Transverse colon (tissue), 4 donors: ENCODE measurements at regions not wholly inside any gene's neighbourhood (a gene's known extent, or its start where the extent isn't known, plus 50 kb on each side); places are given as distances from the start of the nearest gene placed in this dataset.

ENCODE experiments used
- CTCF ChIP-seq, 5 experiments: fragments of 200-600 bp in 3 of 5; fragments of 450-650 bp in 2 of 5; sonication (generic) in 3 of 5; IDR thresholded peaks; 1 replicate in 2 of 5; 2 replicates in 3 of 5; pipeline ENCODE4 v1.5.1; 2016 to 2017; ENCODE audit warnings: antibody characterized with exemption in 5 of 5, inconsistent platforms in 3 of 5, mild to moderate bottlenecking in 2 of 5, moderate library complexity in 1 of 5
- EP300 ChIP-seq: sonication (generic); formaldehyde crosslinking; IDR thresholded peaks from one replicate; pipeline ENCODE4 v1.6.1; 2017; ENCODE audit warnings: antibody characterized with exemption, low read depth
- POLR2AphosphoS5 ChIP-seq, 3 donors: sonication (generic); formaldehyde crosslinking; IDR thresholded peaks; one replicate each; pipeline ENCODE4 v1.6.1; 2016; ENCODE audit warnings: antibody characterized with exemption in 3 of 3

- TF ChIP-seq CTCF (IDR thresholded peaks at IDR 0.05) (peak; percentile 80 to 86 (median 82)), EP300 (no peak), POLR2AphosphoS5 (IDR thresholded peaks at IDR 0.05) (no peak)
Observed at GRCh38 chr15:46312133-46312740, 677.4 kb downstream of the SQOR start.
